Stimulated activated CD4-positive, alpha-beta T cell treated with anti-CD3 and anti-CD28 coated beads, Interleukin-4, amount 100 ng/mL, for 1 hour (primary cell): ENCODE measurements at regions not wholly inside any gene's neighbourhood (a gene's known extent, or its start where the extent isn't known, plus 50 kb on each side); places are given as distances from the start of the nearest gene placed in this dataset.

Experiments used
- DNase-seq: peaks from one replicate; pipeline ENCODE4 v3.0.0-alpha.2; 2020

DNA sequence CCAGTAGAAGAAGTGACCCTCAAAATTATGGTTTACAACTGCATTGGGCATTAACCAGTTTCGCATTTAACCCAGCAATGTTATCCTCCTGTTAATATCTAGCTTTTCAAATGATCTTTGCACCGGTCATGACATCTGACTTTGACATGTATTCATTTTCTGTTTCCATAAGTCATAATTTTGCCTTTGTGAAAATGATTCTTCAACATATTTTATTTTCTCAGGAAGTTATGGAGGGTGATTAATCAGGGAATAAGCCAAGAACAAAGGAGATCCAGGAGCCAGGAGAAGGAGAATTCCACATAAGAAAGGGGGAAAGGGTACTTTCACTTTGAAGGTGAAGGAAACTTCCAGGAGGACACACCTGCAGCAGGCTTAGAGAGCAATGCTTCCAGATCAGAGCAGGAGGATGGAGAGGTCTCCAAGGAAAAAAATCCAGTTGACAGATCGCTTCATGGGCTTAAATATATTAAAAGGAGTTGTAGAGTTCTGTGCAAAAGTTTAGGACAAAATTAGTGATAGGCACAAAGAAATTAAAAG lies 92.1 kb upstream of the FAM3C start:
- no peak for DNase-seq

DNA sequence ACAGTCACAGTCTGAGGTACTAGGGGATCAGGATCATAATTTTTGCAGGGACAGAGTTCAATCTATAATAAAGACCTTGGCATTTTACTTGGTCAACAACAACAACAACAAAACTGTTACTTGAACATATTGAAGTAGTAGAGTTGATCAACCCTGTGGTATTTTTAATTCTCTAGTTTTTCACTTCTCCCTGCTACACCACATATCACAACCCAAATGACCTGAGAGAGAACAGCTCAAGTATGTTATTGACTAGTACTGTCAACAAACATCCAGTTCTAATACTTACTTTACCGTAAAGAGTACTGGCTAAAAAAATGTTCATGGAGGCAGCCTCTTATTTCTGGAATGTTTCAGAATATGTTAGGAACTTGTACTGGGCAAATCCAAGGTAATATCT lies 90.5 kb upstream of the FAM3C start:
- no peak for DNase-seq

GRCh38 chr7:121485467-121486243 lies 89.5 kb upstream of the FAM3C start:
- DNase-seq, result no peak

DNA sequence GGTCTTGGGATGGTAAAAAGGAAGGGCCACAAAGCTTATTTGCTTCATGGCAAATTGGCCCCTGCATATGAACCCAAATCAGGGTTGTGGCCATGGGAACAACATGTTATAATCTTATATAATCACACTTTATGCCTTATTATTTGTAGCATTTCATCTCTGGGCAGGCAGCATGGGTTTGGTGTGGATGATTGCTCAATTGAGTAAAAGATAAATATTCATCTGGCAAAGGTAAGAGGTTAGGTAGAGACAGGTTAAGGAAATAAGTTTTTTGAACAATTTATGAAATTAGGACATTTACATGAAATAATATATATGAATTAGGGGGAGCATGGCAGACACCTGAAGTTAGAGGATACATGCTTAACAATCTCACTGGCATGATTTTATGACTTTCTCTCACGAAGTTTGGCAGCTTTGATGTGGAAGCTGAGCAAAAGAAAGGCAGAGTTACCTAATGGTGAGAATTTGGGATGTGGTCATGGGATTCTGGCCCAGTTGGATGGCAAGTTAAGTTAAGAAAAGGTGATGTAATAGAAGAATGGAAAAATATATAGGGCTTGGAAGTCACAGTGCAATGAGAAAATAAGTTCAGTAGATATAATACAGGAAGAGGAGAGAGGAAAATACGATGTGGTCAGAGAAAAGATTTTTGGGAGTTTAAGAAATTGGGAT lies 88.1 kb upstream of the FAM3C start:
- DNase-seq, result no peak

- DNase-seq, result no peak
Observed at GRCh38 chr7:121480566-121481335, 84.6 kb upstream of the FAM3C start.

DNA sequence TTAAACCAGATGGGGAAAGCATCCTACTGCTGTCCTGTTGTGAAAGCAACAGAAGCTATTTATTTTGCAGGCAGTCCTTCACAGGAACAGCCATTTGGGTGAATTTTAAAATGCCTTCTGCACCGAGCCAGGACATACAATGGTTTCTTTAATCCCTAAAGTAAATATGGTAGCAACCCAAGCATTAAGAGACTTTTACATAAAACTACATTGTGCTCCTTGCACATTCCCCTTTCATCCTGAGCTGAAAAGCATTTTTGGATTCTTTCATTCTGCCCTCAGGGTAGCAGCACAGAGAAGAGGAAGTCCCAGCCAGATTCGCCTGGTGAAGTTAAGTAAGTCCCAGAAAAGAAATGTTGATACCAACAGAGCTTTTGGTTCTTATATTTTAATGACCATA lies 84.0 kb upstream of the FAM3C start:
- DNase-seq, result no peak

GRCh38 chr7:121479466-121479865 lies 83.4 kb upstream of the FAM3C start:
- no peak for DNase-seq

DNA sequence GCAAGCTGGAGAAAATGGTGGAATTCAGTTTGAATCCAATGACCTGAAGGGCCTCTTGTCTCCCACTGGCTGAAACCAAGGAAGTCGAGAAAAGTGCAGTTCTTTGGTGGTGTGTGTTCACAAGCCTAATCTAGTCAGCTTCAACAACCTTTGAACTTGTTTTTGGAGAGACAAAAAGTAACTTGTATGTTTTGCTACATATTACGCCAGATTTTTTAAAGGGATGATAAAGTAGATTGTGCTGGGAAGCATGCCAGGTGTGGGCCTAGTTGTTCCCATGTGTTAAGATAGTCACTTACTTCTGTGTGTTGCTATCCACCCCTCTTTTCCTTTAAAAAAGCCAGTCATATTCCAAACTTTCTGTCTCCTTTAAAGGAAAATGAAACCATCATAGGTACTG lies 79.7 kb upstream of the FAM3C start:
- DNase-seq, result no peak

- DNase-seq, result no peak
Observed at GRCh38 chr7:121474301-121474673, 78.2 kb upstream of the FAM3C start.

GRCh38 chr7:121473645-121474300 lies 77.7 kb upstream of the FAM3C start:
- no peak for DNase-seq

- no peak for DNase-seq
Observed at GRCh38 chr7:121466455-121466854, 70.3 kb upstream of the FAM3C start.

DNA sequence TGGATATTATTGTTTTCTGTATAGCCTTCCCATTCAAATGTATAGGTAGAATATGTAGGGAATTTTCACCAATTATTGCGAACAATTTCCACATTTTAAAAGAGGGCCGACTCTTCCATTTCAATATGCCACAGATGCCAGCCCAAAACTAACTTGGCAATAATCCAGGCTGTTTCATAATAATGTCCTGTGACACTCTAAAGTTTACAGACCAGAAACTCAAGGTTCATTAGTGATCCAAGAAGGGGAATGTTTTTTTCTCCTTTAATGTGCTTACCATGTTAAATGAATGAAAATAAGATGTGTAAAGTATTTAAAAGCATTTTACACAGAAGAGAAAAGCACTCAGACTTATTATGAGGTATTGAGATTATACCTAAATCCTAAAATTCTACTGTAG lies 63.0 kb upstream of the FAM3C start:
- DNase-seq, result no peak

DNA sequence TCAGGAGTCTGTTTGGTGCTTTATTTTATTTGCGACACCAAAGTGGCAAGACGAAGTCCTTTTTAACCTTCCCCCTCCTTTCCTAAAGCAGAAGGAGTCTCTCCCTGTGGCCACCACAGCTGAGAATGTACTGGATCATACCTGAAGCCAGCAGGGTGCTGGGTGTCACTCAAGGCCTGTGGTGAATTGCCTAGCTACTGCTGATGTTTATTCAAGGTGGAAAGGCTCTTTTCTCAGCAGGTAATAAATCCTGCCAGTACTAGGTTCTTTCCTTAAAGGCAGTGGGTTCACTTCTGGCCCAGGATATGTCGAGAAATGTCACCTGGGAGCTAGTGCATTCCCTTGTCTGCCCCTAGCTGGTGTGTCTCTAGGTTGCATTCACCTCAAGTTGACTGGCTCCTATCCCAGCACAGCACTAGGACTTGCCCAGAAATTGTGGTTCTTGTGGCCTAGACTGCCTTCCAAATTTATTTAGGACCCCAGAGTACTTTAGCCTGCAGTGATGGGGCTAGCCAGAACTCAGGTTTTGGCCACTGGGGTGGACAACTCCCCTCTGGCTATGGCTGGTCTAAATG lies 60.8 kb upstream of the FAM3C start:
- DNase-seq, result no peak

DNA sequence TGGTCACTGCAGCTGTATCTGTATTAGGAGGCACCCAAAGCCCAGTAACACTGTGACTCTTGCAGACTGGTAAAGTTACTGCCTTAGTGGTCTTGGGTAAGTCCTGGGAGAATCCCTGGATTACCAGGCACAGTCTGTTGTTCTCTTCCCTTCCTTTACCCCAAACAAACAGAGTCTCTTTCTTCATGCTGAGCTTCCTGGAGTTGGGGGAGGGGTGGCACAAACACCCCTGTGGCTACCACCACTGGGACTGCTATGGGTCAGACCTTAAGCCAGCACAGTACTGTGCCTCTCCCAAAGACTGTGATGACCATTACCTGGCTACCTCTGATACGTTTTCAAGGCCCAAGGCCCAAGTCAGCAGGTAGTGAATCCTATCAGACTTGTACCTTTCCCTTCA lies 59.9 kb upstream of the FAM3C start:
- no peak for DNase-seq

DNA sequence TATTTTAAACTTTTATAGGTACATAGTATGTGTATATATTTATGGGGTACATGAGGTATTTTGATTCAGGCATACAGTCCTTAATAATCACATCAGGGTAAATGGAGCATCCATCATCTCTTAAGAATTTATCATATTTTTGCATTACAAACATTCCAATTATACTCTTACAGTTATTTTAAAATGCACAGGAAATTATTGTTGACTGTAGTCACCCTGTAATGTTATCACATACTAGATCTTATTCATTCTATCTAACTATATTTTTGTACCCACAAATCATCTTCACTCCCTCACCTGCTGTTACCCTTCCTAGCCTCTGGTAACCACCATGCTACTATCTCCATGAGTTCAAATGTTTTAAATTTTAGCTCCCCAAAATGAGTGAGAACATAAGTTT lies 56.3 kb upstream of the FAM3C start:
- DNase-seq, result no peak

DNA sequence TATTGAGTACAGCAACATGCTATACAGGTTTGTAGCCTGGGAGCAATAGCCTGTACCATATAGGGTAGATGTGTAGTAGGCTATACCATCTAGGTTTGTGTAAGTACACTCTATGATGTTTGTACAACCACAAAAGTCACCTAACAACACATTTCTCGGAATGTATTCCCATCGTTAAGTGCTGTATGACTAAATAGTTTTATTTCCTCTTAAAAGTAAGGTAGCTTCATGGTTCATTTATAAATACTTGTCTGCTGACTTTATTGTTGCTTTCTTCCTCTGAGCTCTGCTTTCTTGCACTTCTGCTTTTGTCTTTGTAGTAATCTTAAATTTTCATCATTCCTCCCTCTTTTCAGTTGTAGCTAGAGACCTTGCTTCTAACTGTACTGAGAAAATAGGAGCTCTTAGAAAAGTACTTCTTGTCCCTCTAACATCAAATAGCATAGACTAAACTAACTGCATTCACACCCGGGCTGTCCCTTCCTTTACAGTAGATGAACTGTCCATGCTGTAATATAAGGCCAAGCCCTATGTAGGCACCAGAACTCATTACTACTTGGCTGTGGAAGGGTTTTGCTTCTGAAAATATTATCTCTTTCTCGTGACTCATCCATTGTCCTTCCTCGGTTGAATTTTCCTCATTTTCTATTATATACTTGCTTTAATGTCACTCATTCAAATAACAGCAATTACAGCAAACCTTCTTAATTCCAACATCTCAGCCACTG lies 55.4 kb upstream of the FAM3C start:
- DNase-seq, result no peak

GRCh38 chr7:121450631-121451198 lies 54.6 kb upstream of the FAM3C start:
- no peak for DNase-seq

DNA sequence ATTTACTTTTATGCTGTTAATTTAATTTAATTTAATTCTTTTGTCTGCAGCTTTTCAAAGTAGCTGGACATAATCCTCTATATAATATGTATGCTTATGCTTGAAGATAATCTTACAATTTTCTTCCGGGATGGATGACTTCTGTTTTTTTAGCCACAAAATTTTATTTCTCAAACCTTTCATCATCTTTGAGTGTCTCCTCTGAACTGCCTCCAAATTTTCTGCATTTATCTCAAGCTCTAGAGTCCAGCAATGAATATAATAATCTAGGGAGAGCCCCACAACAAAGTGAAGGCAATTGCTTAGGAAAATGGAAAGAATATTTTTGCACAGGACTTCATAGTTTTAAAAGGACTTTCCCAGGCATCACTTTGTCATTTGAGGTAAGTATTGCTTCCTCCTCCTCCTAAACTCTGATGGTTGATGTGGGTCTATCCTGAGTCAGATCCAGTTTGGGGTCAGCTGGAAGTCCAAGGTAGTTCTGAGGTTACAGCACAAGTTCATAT lies 53.7 kb upstream of the FAM3C start:
- no peak for DNase-seq

GRCh38 chr7:121449329-121449728 lies 53.2 kb upstream of the FAM3C start:
- DNase-seq, result no peak

DNA sequence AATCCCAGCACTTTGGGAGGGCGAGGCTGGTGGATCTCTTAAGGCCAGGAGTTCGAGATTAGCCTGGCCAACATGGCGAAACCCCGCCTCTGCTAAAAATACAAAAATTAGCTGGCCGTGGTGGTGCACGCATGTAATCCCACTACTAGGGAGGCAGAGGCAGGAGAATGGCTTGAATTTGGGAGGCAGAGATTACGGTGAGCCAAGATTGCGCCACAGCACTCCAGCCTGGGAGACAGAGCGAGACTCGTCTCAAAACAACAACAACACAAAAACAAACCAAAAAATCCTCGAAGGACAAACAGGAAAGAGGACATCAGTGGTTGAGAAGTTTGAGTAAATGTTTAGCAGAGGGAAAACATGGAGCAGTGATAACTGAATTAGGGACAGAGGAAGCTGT lies 52.3 kb upstream of the FAM3C start:
- no peak for DNase-seq

DNA sequence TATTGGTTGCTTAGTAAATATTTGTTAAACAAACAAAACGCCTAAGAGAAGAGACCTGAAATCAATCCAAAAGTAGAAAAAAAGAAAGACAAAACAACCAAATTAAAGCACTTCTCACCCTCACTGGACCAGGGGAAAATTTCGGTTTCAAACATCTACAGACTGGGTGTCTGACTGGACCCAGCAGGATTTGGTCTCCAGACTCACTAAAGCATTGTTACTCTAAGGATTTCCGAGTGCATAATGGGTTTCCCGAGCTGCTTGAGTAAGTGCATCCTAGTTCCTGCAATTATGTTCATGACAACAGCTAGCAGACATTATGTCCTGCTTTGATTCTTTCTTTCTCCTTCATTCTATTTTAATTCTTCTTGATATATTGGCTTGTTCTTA lies 51.8 kb upstream of the FAM3C start:
- DNase-seq, result no peak
